ENCODE measurements at regions not wholly inside any gene's neighbourhood (a gene's known extent, or its start where the extent isn't known, plus 50 kb on each side); places are given as distances from the start of the nearest gene placed in this dataset.

GRCh38 chr3:56971816-56972215 is 88.6 kb upstream of the SPATA12 start:
- 89% methylated on average over 4 of the region's 4 CpGs for WGBS
- ATAC-seq (peak in 1 of 2 donors; percentile 11), DNase-seq (no peak)
- no peak overlapping the region for H3K4me3 ChIP-seq (ENCODE audit: low read length)
- intact Hi-C loops (cut with DNase I) = no loop called here
- H3K27me3 ChIP-seq (ENCODE audit: control insufficient read depth, insufficient read depth) = no peaks in the 10 kb centered on the region
- H3K4me1 ChIP-seq (ENCODE audit: control insufficient read depth, insufficient read depth, low read length) = peaks cover 2% of the 10 kb centered on the region
- H3K27ac ChIP-seq (ENCODE audit: low read length) = no peak overlapping the region
- no peaks in the 10 kb centered on the region for H3K9me3 ChIP-seq (ENCODE audit: control insufficient read depth, low read length)

- Histone ChIP-seq H3K9me3 (ENCODE audit: control insufficient read depth, low read length) (no peaks in the 10 kb centered on the region), H3K4me3 (ENCODE audit: low read length) (no peak overlapping the region), H3K27ac (ENCODE audit: low read length) (no peak overlapping the region), H3K27me3 (ENCODE audit: control insufficient read depth, insufficient read depth) (no peaks in the 10 kb centered on the region), H3K4me1 (ENCODE audit: control insufficient read depth, insufficient read depth, low read length) (peaks cover 2% of the 10 kb centered on the region)
- intact Hi-C loops (cut with DNase I) = no loop called here
- WGBS = 91% methylated on average over 12 of the region's 12 CpGs
- no peak for DNase-seq
- no peak for ATAC-seq
Observed at GRCh38 chr3:56971261-56971660, 89.2 kb upstream of the SPATA12 start.

- 40% methylated on average over 7 of the region's 7 CpGs for WGBS
- no peaks in the 10 kb centered on the region for H3K9me3 ChIP-seq (ENCODE audit: control insufficient read depth, low read length)
Observed at GRCh38 chr3:56970461-56970879, 90.0 kb upstream of the SPATA12 start.

GRCh38 chr3:56969851-56970250 is 90.6 kb upstream of the SPATA12 start:
- WGBS = 57% methylated on average over 1 of the region's 1 CpG
- no peaks in the 10 kb centered on the region for H3K27me3 ChIP-seq (ENCODE audit: control insufficient read depth, insufficient read depth)

More at GRCh38 chr3:56970461-56970879, 90.0 kb upstream of the SPATA12 start:
- intact Hi-C loops (cut with DNase I) = no loop called here
- Histone ChIP-seq H3K27me3 (ENCODE audit: control insufficient read depth, insufficient read depth) (no peaks in the 10 kb centered on the region), H3K27ac (ENCODE audit: low read length) (no peak overlapping the region), H3K4me1 (ENCODE audit: control insufficient read depth, insufficient read depth, low read length) (peaks cover 2% of the 10 kb centered on the region), H3K4me3 (ENCODE audit: low read length) (no peak overlapping the region)
- DNase-seq (no peak), ATAC-seq (peak; percentile 48)

GRCh38 chr3:56966509-56966908 is 94.0 kb upstream of the SPATA12 start:
- Histone ChIP-seq H3K27me3 (ENCODE audit: control insufficient read depth, insufficient read depth) (no peaks in the 10 kb centered on the region), H3K27ac (ENCODE audit: low read length) (no peak overlapping the region), H3K4me3 (ENCODE audit: low read length) (no peak overlapping the region), H3K9me3 (ENCODE audit: control insufficient read depth, low read length) (no peaks in the 10 kb centered on the region), H3K4me1 (ENCODE audit: control insufficient read depth, insufficient read depth, low read length) (peaks cover 2% of the 10 kb centered on the region)
- ATAC-seq (no peak), DNase-seq (no peak)
- intact Hi-C loops (cut with DNase I) = no loop called here

More at GRCh38 chr3:56969851-56970250, 90.6 kb upstream of the SPATA12 start:
- intact Hi-C loops (cut with DNase I) = no loop called here
- no peak for ATAC-seq
- no peak for DNase-seq
- no peak overlapping the region for H3K27ac ChIP-seq (ENCODE audit: low read length)
- no peaks in the 10 kb centered on the region for H3K9me3 ChIP-seq (ENCODE audit: control insufficient read depth, low read length)
- no peak overlapping the region for H3K4me3 ChIP-seq (ENCODE audit: low read length)
- peaks cover 2% of the 10 kb centered on the region for H3K4me1 ChIP-seq (ENCODE audit: control insufficient read depth, insufficient read depth, low read length)

DNA sequence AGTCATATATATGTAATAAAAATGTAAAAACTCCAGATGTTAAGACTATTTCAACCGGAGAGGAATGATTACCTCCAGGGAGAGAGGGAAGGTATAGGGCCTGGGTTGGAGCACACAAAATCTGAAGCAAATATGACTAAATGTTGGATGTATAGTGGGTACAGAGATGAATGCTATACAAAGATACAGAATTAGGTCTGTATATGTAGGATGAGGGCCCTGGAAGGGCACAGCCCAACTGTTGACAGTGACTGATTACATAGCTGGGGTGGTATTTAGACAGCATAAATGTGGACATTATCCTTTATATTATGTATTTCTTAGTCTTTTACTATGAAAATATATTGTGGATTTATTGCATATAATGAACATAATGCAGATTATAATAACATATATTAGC is 94.4 kb upstream of the SPATA12 start:
- no peak for ATAC-seq
- DNase-seq = no peak
- intact Hi-C loops (cut with DNase I) = no loop called here
- WGBS = 98% methylated on average over 1 of the region's 1 CpG
- Histone ChIP-seq H3K4me3 (ENCODE audit: low read length) (no peak overlapping the region), H3K27ac (ENCODE audit: low read length) (no peak overlapping the region), H3K27me3 (ENCODE audit: control insufficient read depth, insufficient read depth) (no peaks in the 10 kb centered on the region), H3K9me3 (ENCODE audit: control insufficient read depth, low read length) (no peaks in the 10 kb centered on the region), H3K4me1 (ENCODE audit: control insufficient read depth, insufficient read depth, low read length) (peaks cover 2% of the 10 kb centered on the region)

DNA sequence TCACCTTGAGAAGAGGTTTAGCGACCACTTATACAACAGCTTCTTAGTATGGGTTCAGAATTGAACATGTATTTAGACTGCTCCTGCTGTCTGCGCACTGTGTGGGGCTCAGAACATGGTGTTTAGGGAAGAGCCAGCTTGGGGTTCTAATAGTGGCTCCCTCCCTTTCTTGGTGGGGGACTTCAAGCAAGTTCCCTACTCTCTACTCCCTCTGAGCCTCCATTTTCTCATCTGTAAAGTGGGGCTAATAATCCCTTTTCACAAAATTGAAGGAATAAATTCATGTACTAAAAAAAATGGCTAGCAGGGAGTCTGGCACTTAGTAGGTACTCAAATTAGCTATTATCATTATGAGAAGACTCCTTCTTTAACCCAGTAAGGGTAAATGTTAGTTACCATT is 97.5 kb upstream of the SPATA12 start:
- intact Hi-C loops (cut with DNase I) = no loop called here
- Histone ChIP-seq H3K27me3 (ENCODE audit: control insufficient read depth, insufficient read depth) (no peaks in the 10 kb centered on the region), H3K27ac (ENCODE audit: low read length) (no peak overlapping the region), H3K4me1 (ENCODE audit: control insufficient read depth, insufficient read depth, low read length) (no peaks in the 10 kb centered on the region), H3K9me3 (ENCODE audit: control insufficient read depth, low read length) (no peaks in the 10 kb centered on the region), H3K4me3 (ENCODE audit: low read length) (no peak overlapping the region)
- no peak for DNase-seq
- 98% methylated on average over 2 of the region's 2 CpGs for WGBS
- no peak for ATAC-seq

DNA sequence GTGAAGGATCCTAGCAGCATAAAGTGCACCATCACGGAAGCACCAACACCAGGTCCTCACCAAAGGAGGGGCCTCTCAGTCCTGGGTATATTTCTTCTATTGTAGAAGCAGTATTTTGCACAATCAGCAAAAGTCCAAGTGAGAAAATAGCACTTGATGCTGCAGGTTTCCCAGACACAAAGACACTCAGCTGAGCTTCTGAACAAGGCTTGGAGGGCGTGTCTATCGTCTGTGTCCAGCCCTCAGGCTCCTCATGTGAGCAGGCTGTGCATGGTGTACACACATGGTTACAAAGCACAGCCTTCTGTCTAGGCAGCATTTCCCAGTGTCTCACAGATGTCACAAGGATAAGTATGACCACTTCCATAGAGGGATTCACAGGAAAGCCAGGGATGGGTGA is 98.3 kb upstream of the SPATA12 start:
- 79% methylated on average over 3 of the region's 3 CpGs for WGBS

DNA sequence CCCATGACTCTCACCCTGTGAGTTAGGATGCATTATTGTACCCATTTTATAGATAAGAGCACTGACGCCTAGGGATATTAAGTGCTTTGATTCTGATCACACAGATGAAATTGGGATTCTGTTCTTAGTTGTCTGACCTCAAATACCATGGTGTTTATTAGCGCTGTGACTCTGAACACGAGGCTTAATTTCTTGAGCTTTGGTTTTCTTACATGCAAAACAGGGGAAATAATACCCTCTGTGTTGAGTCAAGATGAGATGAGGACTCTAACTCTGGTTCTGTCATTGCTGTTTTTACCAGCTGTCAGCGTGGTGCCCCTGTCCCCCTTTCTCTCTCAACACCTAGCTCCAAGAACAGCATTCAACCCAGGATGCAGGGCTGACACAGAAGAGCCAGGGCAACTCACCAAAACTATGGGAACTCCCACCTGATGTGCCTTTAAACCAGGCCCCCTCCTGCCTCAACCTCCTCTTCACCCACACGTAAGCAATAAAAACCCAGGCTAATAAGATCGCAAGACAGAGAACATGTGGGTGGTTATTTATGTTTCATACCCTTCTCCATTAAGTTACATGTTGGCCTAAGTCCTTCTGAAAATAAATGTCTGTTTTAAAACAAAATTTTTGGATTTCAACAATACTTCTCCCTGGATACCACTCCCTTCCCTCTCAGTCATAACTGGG is 100.1 kb upstream of the SPATA12 start:
- Histone ChIP-seq H3K4me3 (ENCODE audit: low read length) (no peak overlapping the region), H3K4me1 (ENCODE audit: control insufficient read depth, insufficient read depth, low read length) (no peaks in the 10 kb centered on the region), H3K27me3 (ENCODE audit: control insufficient read depth, insufficient read depth) (no peaks in the 10 kb centered on the region), H3K27ac (ENCODE audit: low read length) (no peak overlapping the region), H3K9me3 (ENCODE audit: control insufficient read depth, low read length) (no peaks in the 10 kb centered on the region)
- no peak for DNase-seq
- no peak for ATAC-seq
- WGBS = 91% methylated on average over 6 of the region's 6 CpGs
- intact Hi-C loops (cut with DNase I) = no loop called here

More for the DNA sequence above, 98.3 kb upstream of the SPATA12 start:
- no peaks in the 10 kb centered on the region for H3K27me3 ChIP-seq (ENCODE audit: control insufficient read depth, insufficient read depth)
- ATAC-seq = no peak
- no peaks in the 10 kb centered on the region for H3K9me3 ChIP-seq (ENCODE audit: control insufficient read depth, low read length)
- H3K4me1 ChIP-seq (ENCODE audit: control insufficient read depth, insufficient read depth, low read length) = no peaks in the 10 kb centered on the region
- no peak overlapping the region for H3K27ac ChIP-seq (ENCODE audit: low read length)
- no peak for DNase-seq
- intact Hi-C loops (cut with DNase I) = no loop called here
- no peak overlapping the region for H3K4me3 ChIP-seq (ENCODE audit: low read length)

GRCh38 chr3:56958879-56959278 is 101.6 kb upstream of the SPATA12 start:
- intact Hi-C loops (cut with DNase I) = no loop called here
- no peaks in the 10 kb centered on the region for H3K4me1 ChIP-seq (ENCODE audit: control insufficient read depth, insufficient read depth, low read length)
- no peak for ATAC-seq
- no peaks in the 10 kb centered on the region for H3K9me3 ChIP-seq (ENCODE audit: control insufficient read depth, low read length)
- no peak overlapping the region for H3K4me3 ChIP-seq (ENCODE audit: low read length)
- 95% methylated on average over 2 of the region's 2 CpGs for WGBS
- no peak overlapping the region for H3K27ac ChIP-seq (ENCODE audit: low read length)
- DNase-seq = no peak
- no peaks in the 10 kb centered on the region for H3K27me3 ChIP-seq (ENCODE audit: control insufficient read depth, insufficient read depth)

DNA sequence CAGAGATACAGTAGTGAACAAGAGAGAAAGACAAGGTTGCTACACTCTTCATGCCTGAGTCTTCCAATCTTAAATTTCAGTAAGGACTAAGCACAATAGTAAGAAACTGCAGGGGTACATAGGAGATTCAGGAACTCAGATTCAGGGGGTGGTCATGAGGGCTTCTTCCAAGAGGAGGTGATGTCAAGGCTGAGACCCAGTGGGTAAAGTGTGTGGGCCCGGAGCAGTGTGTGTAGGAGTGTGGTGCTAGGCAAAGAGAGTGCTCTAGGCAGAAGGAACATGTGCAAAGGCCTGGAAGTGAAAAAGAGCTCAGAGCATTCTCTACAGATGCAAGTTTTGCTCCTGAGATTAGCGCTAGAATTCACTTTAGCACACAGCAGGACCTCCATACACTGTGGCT is 102.9 kb upstream of the SPATA12 start:
- DNase-seq = no peak
- Histone ChIP-seq H3K4me1 (ENCODE audit: control insufficient read depth, insufficient read depth, low read length) (no peaks in the 10 kb centered on the region), H3K9me3 (ENCODE audit: control insufficient read depth, low read length) (no peaks in the 10 kb centered on the region), H3K4me3 (ENCODE audit: low read length) (no peak overlapping the region), H3K27me3 (ENCODE audit: control insufficient read depth, insufficient read depth) (no peaks in the 10 kb centered on the region), H3K27ac (ENCODE audit: low read length) (no peak overlapping the region)
- intact Hi-C loops (cut with DNase I) = no loop called here
- WGBS = 98% methylated on average over 2 of the region's 2 CpGs
- ATAC-seq = no peak

DNA sequence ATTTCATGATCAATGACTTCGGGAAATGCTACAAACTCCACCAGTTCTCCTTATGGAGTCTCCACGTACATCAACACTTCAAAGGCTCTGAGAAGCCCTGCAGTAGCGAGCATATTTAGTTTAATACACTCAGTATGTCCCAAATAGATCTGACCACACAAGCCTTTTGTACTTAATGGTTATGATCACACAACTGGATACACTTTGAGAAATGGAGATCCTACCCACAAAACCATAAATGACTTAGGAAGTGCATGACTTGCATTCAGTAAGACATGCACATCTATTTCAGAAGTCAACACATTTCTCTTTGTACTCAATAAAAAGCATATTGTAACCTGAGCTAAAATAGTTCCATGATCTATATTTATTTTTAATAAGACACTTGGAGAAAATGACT is 103.6 kb upstream of the SPATA12 start:
- WGBS = 98% methylated on average over 3 of the region's 3 CpGs

More for the DNA sequence above, 103.6 kb upstream of the SPATA12 start:
- Histone ChIP-seq H3K27ac (ENCODE audit: low read length) (no peak overlapping the region), H3K9me3 (ENCODE audit: control insufficient read depth, low read length) (no peaks in the 10 kb centered on the region), H3K4me3 (ENCODE audit: low read length) (no peak overlapping the region), H3K4me1 (ENCODE audit: control insufficient read depth, insufficient read depth, low read length) (no peaks in the 10 kb centered on the region), H3K27me3 (ENCODE audit: control insufficient read depth, insufficient read depth) (no peaks in the 10 kb centered on the region)
- intact Hi-C loops (cut with DNase I) = no loop called here
- DNase-seq (no peak), ATAC-seq (no peak)
